Thyroid gland (tissue), 4 donors: ENCODE measurements at regions not wholly inside any gene's neighbourhood (a gene's known extent, or its start where the extent isn't known, plus 50 kb on each side); places are given as distances from the start of the nearest gene placed in this dataset.

Source experiments
- DNase-seq, 2 donors: peaks; one replicate each; pipeline ENCODE4 v3.0.0-alpha.2; 2019
- H3K27ac ChIP-seq, 3 donors: fragments of 200-600 bp; sonication (generic); 1 replicate in 2 of 3; 2 replicates in 1 of 3; pipeline ENCODE4 v1.5.1; 2016 to 2019; ENCODE audit warnings: mild to moderate bottlenecking in 1 of 3, moderate library complexity in 1 of 3
- H3K27me3 ChIP-seq: fragments of 200-600 bp; sonication (generic); one replicate; pipeline ENCODE4 v1.5.1; 2019
- H3K36me3 ChIP-seq, 2 donors: fragments of 200-600 bp; sonication (generic); one replicate each; pipeline ENCODE4 v1.5.1; 2016 to 2019
- H3K4me1 ChIP-seq, 2 donors: fragments of 200-600 bp; sonication (generic); one replicate each; pipeline ENCODE4 v1.5.1; 2017 to 2019
- H3K4me3 ChIP-seq, 3 donors: fragments of 200-600 bp; sonication (generic); replicated peaks in 1 of 3; 1 replicate in 2 of 3; 2 replicates in 1 of 3; pipeline ENCODE4 v1.5.1; 2016; ENCODE audit warnings: mild to moderate bottlenecking in 1 of 3
- H3K9me3 ChIP-seq: fragments of 200-600 bp; sonication (generic); one replicate; pipeline ENCODE4 v1.5.1; 2017
- CTCF ChIP-seq, 6 experiments: fragments of 200-600 bp in 3 of 6; fragments of 450-650 bp in 3 of 6; sonication (generic) in 3 of 6; IDR thresholded peaks; one replicate each; pipeline ENCODE4 v1.5.1; 2016 to 2019; ENCODE audit warnings: antibody characterized with exemption in 6 of 6, mild to moderate bottlenecking in 2 of 6, inconsistent platforms in 1 of 6, moderate library complexity in 1 of 6
- POLR2A ChIP-seq, 2 donors: fragments of 450-650 bp; IDR thresholded peaks; one replicate each; pipeline ENCODE4 v1.6.1; 2017; ENCODE audit warnings: antibody characterized with exemption in 2 of 2, mild to moderate bottlenecking in 2 of 2, moderate library complexity in 1 of 2
- WGBS, 2 donors: methylation state at CpG; one replicate each; pipeline ENCODE4 v1.1.5; 2017; 5-methylcytosine and 5-hydroxymethylcytosine counted together
- intact Hi-C: fragments of 100-400 bp; cut with DNase I; formaldehyde crosslinking; loops from one replicate; pipeline ENCODE4 v1.15.1; 2023

GRCh38 chr10:21047096-21047495 lies 150.0 kb upstream of the NEBL start:
- no peak overlapping the region for H3K27ac ChIP-seq
- no peaks in the 10 kb centered on the region for H3K27me3 ChIP-seq
- no peak for DNase-seq
- no peaks in the 10 kb centered on the region for H3K9me3 ChIP-seq
- TF ChIP-seq CTCF (IDR thresholded peaks at IDR 0.05) (no peak), POLR2A (IDR thresholded peaks at IDR 0.05) (no peak)
- H3K36me3 ChIP-seq: no peaks in the 10 kb centered on the region
- no peak overlapping the region for H3K4me3 ChIP-seq
- intact Hi-C loops: no loop called here
- H3K4me1 ChIP-seq: peaks cover 30 to 35% of the 10 kb centered on the region in 2 donors

- 94 to 95% methylated on average over 4 of the region's 4 CpGs for WGBS, 2 donors
- Histone ChIP-seq H3K27me3 (no peaks in the 10 kb centered on the region), H3K36me3 (no peaks in the 10 kb centered on the region), H3K27ac (peak overlapping the region in 2 of 3 donors; percentile 11 to 19), H3K4me1 (peaks cover 30 to 35% of the 10 kb centered on the region in 2 donors), H3K9me3 (no peaks in the 10 kb centered on the region), H3K4me3 (no peak overlapping the region)
- TF ChIP-seq POLR2A (IDR thresholded peaks at IDR 0.05) (no peak), CTCF (IDR thresholded peaks at IDR 0.05) (no peak)
- intact Hi-C loops: no loop called here
- DNase-seq: no peak
These were observed 145.9 kb upstream of the NEBL start for GRCh38 chr10:21043044-21043443.

- 86 to 92% methylated on average over 1 of the region's 1 CpG for WGBS, 2 donors
- Histone ChIP-seq H3K9me3 (no peaks in the 10 kb centered on the region), H3K27ac (peak overlapping the region in 2 of 3 donors; percentile 11 to 19), H3K4me3 (no peak overlapping the region), H3K36me3 (no peaks in the 10 kb centered on the region), H3K27me3 (no peaks in the 10 kb centered on the region), H3K4me1 (peaks cover 25 to 30% of the 10 kb centered on the region in 2 donors)
- intact Hi-C loops: no loop called here
- TF ChIP-seq POLR2A (IDR thresholded peaks at IDR 0.05) (no peak), CTCF (IDR thresholded peaks at IDR 0.05) (no peak)
- no peak for DNase-seq
These were observed 145.4 kb upstream of the NEBL start for GRCh38 chr10:21042536-21042935.

GRCh38 chr10:21041763-21042458 lies 144.8 kb upstream of the NEBL start:
- no peaks in the 10 kb centered on the region for H3K27me3 ChIP-seq
- H3K9me3 ChIP-seq: no peaks in the 10 kb centered on the region
- H3K4me3 ChIP-seq: no peak overlapping the region
- intact Hi-C loops: no loop called here
- WGBS, 2 donors: 92% methylated on average over 10 of the region's 10 CpGs
- H3K36me3 ChIP-seq: no peaks in the 10 kb centered on the region
- no peak for DNase-seq
- TF ChIP-seq CTCF (IDR thresholded peaks at IDR 0.05): no peak
- TF ChIP-seq POLR2A (IDR thresholded peaks at IDR 0.05): no peak
- peaks cover 24 to 27% of the 10 kb centered on the region in 2 donors for H3K4me1 ChIP-seq
- no peak overlapping the region for H3K27ac ChIP-seq

- TF ChIP-seq POLR2A (IDR thresholded peaks at IDR 0.05) (no peak), CTCF (IDR thresholded peaks at IDR 0.05) (no peak)
- Histone ChIP-seq H3K36me3 (no peaks in the 10 kb centered on the region), H3K4me1 (peaks cover 19 to 30% of the 10 kb centered on the region in 2 donors), H3K4me3 (no peak overlapping the region), H3K9me3 (no peaks in the 10 kb centered on the region), H3K27ac (no peak overlapping the region), H3K27me3 (no peaks in the 10 kb centered on the region)
- intact Hi-C loops: no loop called here
- no peak for DNase-seq
- WGBS, 2 donors: 96% methylated on average over 3 of the region's 3 CpGs
These were observed 142.6 kb upstream of the NEBL start for GRCh38 chr10:21039721-21040120.
